ENCODE measurements at regions not wholly inside any gene's neighbourhood (a gene's known extent, or its start where the extent isn't known, plus 50 kb on each side); places are given as distances from the start of the nearest gene placed in this dataset.

DNA sequence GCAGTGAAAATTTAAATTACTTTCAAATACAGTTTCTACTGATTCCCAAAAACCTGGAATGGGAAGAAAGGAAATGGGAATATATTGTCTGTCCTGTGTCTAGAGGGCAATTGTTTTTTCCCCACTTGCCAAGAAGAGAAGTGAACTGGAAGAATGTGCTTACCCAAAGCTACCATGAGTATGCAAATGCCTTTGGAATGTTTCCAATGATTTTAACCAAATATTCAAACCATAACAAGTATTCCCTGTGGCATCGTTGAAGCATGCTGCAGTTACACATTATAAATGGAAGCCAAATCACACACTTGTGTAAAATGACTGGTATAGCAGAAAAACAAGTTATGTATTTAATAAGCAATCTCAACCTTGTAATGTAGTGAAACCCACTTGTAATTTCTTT, 368.2 kb downstream of the GBE1 start:
- TF ChIP-seq, protein P1, sequence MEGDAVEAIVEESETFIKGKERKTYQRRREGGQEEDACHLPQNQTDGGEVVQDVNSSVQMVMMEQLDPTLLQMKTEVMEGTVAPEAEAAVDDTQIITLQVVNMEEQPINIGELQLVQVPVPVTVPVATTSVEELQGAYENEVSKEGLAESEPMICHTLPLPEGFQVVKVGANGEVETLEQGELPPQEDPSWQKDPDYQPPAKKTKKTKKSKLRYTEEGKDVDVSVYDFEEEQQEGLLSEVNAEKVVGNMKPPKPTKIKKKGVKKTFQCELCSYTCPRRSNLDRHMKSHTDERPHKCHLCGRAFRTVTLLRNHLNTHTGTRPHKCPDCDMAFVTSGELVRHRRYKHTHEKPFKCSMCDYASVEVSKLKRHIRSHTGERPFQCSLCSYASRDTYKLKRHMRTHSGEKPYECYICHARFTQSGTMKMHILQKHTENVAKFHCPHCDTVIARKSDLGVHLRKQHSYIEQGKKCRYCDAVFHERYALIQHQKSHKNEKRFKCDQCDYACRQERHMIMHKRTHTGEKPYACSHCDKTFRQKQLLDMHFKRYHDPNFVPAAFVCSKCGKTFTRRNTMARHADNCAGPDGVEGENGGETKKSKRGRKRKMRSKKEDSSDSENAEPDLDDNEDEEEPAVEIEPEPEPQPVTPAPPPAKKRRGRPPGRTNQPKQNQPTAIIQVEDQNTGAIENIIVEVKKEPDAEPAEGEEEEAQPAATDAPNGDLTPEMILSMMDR (IDR thresholded peaks at IDR 0.05; ENCODE audit: low read depth, low read length, missing input control) = no peak
- TF ChIP-seq RAD21 (IDR thresholded peaks at IDR 0.05) (no peak), TAF1 (conservative IDR thresholded peaks at IDR 0.05) (no peak), EGR1 (IDR thresholded peaks at IDR 0.05; ENCODE audit: low read depth in 2 of 2) (no peak)
- TF ChIP-seq, protein P2, sequence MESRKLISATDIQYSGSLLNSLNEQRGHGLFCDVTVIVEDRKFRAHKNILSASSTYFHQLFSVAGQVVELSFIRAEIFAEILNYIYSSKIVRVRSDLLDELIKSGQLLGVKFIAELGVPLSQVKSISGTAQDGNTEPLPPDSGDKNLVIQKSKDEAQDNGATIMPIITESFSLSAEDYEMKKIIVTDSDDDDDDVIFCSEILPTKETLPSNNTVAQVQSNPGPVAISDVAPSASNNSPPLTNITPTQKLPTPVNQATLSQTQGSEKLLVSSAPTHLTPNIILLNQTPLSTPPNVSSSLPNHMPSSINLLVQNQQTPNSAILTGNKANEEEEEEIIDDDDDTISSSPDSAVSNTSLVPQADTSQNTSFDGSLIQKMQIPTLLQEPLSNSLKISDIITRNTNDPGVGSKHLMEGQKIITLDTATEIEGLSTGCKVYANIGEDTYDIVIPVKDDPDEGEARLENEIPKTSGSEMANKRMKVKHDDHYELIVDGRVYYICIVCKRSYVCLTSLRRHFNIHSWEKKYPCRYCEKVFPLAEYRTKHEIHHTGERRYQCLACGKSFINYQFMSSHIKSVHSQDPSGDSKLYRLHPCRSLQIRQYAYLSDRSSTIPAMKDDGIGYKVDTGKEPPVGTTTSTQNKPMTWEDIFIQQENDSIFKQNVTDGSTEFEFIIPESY (IDR thresholded peaks at IDR 0.05) = no peak
- TF ChIP-seq, protein P3, sequence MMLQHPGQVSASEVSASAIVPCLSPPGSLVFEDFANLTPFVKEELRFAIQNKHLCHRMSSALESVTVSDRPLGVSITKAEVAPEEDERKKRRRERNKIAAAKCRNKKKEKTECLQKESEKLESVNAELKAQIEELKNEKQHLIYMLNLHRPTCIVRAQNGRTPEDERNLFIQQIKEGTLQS (IDR thresholded peaks at IDR 0.05) = no peak
- TF ChIP-seq, protein P4, sequence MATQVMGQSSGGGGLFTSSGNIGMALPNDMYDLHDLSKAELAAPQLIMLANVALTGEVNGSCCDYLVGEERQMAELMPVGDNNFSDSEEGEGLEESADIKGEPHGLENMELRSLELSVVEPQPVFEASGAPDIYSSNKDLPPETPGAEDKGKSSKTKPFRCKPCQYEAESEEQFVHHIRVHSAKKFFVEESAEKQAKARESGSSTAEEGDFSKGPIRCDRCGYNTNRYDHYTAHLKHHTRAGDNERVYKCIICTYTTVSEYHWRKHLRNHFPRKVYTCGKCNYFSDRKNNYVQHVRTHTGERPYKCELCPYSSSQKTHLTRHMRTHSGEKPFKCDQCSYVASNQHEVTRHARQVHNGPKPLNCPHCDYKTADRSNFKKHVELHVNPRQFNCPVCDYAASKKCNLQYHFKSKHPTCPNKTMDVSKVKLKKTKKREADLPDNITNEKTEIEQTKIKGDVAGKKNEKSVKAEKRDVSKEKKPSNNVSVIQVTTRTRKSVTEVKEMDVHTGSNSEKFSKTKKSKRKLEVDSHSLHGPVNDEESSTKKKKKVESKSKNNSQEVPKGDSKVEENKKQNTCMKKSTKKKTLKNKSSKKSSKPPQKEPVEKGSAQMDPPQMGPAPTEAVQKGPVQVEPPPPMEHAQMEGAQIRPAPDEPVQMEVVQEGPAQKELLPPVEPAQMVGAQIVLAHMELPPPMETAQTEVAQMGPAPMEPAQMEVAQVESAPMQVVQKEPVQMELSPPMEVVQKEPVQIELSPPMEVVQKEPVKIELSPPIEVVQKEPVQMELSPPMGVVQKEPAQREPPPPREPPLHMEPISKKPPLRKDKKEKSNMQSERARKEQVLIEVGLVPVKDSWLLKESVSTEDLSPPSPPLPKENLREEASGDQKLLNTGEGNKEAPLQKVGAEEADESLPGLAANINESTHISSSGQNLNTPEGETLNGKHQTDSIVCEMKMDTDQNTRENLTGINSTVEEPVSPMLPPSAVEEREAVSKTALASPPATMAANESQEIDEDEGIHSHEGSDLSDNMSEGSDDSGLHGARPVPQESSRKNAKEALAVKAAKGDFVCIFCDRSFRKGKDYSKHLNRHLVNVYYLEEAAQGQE (IDR thresholded peaks at IDR 0.05) = no peak
